ENCODE measurements at regions not wholly inside any gene's neighbourhood (a gene's known extent, or its start where the extent isn't known, plus 50 kb on each side); places are given as distances from the start of the nearest gene placed in this dataset.
"Not testable (repeated sequence)": the region's sequence is repeated elsewhere in the genome, so short reads cannot be mapped to it uniquely, and the experiment has no call there.

- not testable (repeated sequence) for TF ChIP-seq HNF4G (IDR thresholded peaks at IDR 0.05); JUND (IDR thresholded peaks at IDR 0.05); FOXA1 (IDR thresholded peaks at IDR 0.05); RAD21 (IDR thresholded peaks at IDR 0.05); TAF1 (conservative IDR thresholded peaks at IDR 0.05); NR2F2 (IDR thresholded peaks at IDR 0.05); YY1 (IDR thresholded peaks at IDR 0.05)
- TF ChIP-seq, protein P1, sequence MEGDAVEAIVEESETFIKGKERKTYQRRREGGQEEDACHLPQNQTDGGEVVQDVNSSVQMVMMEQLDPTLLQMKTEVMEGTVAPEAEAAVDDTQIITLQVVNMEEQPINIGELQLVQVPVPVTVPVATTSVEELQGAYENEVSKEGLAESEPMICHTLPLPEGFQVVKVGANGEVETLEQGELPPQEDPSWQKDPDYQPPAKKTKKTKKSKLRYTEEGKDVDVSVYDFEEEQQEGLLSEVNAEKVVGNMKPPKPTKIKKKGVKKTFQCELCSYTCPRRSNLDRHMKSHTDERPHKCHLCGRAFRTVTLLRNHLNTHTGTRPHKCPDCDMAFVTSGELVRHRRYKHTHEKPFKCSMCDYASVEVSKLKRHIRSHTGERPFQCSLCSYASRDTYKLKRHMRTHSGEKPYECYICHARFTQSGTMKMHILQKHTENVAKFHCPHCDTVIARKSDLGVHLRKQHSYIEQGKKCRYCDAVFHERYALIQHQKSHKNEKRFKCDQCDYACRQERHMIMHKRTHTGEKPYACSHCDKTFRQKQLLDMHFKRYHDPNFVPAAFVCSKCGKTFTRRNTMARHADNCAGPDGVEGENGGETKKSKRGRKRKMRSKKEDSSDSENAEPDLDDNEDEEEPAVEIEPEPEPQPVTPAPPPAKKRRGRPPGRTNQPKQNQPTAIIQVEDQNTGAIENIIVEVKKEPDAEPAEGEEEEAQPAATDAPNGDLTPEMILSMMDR (IDR thresholded peaks at IDR 0.05; ENCODE audit: low read depth, low read length, missing input control), result not testable (repeated sequence)
- TF ChIP-seq, protein P2, sequence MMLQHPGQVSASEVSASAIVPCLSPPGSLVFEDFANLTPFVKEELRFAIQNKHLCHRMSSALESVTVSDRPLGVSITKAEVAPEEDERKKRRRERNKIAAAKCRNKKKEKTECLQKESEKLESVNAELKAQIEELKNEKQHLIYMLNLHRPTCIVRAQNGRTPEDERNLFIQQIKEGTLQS (IDR thresholded peaks at IDR 0.05), result not testable (repeated sequence)
- TF ChIP-seq, protein P3, sequence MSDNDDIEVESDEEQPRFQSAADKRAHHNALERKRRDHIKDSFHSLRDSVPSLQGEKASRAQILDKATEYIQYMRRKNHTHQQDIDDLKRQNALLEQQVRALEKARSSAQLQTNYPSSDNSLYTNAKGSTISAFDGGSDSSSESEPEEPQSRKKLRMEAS (IDR thresholded peaks at IDR 0.05), result not testable (repeated sequence)
These were observed 61.2 kb upstream of the KCNH5 start for GRCh38 chr14:63106487-63106886.

Measured in liver (tissue), 3 donors.